Inflammatory macrophage treated with lipopolysaccharide for 4 hours (primary cell): ENCODE measurements at regions not wholly inside any gene's neighbourhood (a gene's known extent, or its start where the extent isn't known, plus 50 kb on each side); places are given as distances from the start of the nearest gene placed in this dataset.

Experiments used
- DNase-seq: peaks from one replicate; pipeline ENCODE4 v3.0.0-alpha.2; 2020

GRCh38 chr18:24958001-24958400 is 394.0 kb downstream of the ZNF521 start:
- DNase-seq: no peak

GRCh38 chr18:24959051-24959476 is 392.9 kb downstream of the ZNF521 start:
- DNase-seq: no peak

GRCh38 chr18:24964216-24964615 is 387.8 kb downstream of the ZNF521 start:
- DNase-seq: peak; percentile 71

GRCh38 chr18:24968238-24968775 is 383.7 kb downstream of the ZNF521 start:
- no peak for DNase-seq

- no peak for DNase-seq
Measured at GRCh38 chr18:24972577-24972976, 379.4 kb downstream of the ZNF521 start.

GRCh38 chr18:24974431-24974830 is 377.5 kb downstream of the ZNF521 start:
- no peak for DNase-seq

GRCh38 chr18:24975496-24976372 is 376.2 kb downstream of the ZNF521 start:
- DNase-seq: no peak

GRCh38 chr18:24976502-24976901 is 375.5 kb downstream of the ZNF521 start:
- DNase-seq: no peak

GRCh38 chr18:24979235-24979634 is 372.7 kb downstream of the ZNF521 start:
- no peak for DNase-seq

GRCh38 chr18:24982831-24983230 is 369.1 kb downstream of the ZNF521 start:
- no peak for DNase-seq

GRCh38 chr18:24983566-24984139 is 368.3 kb downstream of the ZNF521 start:
- DNase-seq: no peak

GRCh38 chr18:24985586-24985985 is 366.4 kb downstream of the ZNF521 start:
- no peak for DNase-seq

GRCh38 chr18:24986666-24987302 is 365.2 kb downstream of the ZNF521 start:
- DNase-seq: no peak

- DNase-seq: no peak
Measured at GRCh38 chr18:24987303-24988252, 364.4 kb downstream of the ZNF521 start.

GRCh38 chr18:24988253-24988840 is 363.6 kb downstream of the ZNF521 start:
- DNase-seq: no peak

GRCh38 chr18:24989760-24990593 is 362.0 kb downstream of the ZNF521 start:
- DNase-seq: no peak

- DNase-seq: no peak
Measured at GRCh38 chr18:24990671-24991134, 361.3 kb downstream of the ZNF521 start.

GRCh38 chr18:24991141-24992060 is 360.6 kb downstream of the ZNF521 start:
- no peak for DNase-seq

- no peak for DNase-seq
Measured at GRCh38 chr18:24992491-24992890, 359.5 kb downstream of the ZNF521 start.

- DNase-seq: no peak
Measured at GRCh38 chr18:24993628-24994027, 358.3 kb downstream of the ZNF521 start.
